Left kidney (tissue), 1 donor: ENCODE measurements at regions not wholly inside any gene's neighbourhood (a gene's known extent, or its start where the extent isn't known, plus 50 kb on each side); places are given as distances from the start of the nearest gene placed in this dataset.

Experiments used
- DNase-seq: peaks from one replicate; pipeline ENCODE4 v3.0.0-alpha.2; 2013

- no peak for DNase-seq
Measured at GRCh38 chr16:89027281-89027680, 50.3 kb upstream of the CBFA2T3 start.

GRCh38 chr16:89031715-89032659 is 55.0 kb upstream of the CBFA2T3 start:
- no peak for DNase-seq

GRCh38 chr16:89033304-89033703 is 56.3 kb upstream of the CBFA2T3 start:
- DNase-seq, result no peak

GRCh38 chr16:89033796-89034572 is 57.0 kb upstream of the CBFA2T3 start:
- DNase-seq, result no peak

GRCh38 chr16:89034573-89034961 is 57.6 kb upstream of the CBFA2T3 start:
- no peak for DNase-seq

GRCh38 chr16:89034971-89035668 is 58.1 kb upstream of the CBFA2T3 start:
- DNase-seq, result no peak

- no peak for DNase-seq
Measured at GRCh38 chr16:89035669-89036570, 57.7 kb upstream of the ACSF3 start.

- DNase-seq, result no peak
Measured at GRCh38 chr16:89036776-89037175, 56.9 kb upstream of the ACSF3 start.

GRCh38 chr16:89037261-89038152 is 56.1 kb upstream of the ACSF3 start:
- DNase-seq, result peak; percentile 70

GRCh38 chr16:89038221-89038721 is 55.4 kb upstream of the ACSF3 start:
- no peak for DNase-seq

GRCh38 chr16:89038811-89039735 is 54.6 kb upstream of the ACSF3 start:
- DNase-seq, result no peak

GRCh38 chr16:89039756-89040155 is 53.9 kb upstream of the ACSF3 start:
- DNase-seq, result no peak

GRCh38 chr16:89040391-89040790 is 53.3 kb upstream of the ACSF3 start:
- DNase-seq, result no peak

- no peak for DNase-seq
Measured at GRCh38 chr16:89040861-89041570, 52.6 kb upstream of the ACSF3 start.

- no peak for DNase-seq
Measured at GRCh38 chr16:89041571-89042481, 51.8 kb upstream of the ACSF3 start.

GRCh38 chr16:89042711-89043551 is 50.7 kb upstream of the ACSF3 start:
- no peak for DNase-seq
